ENCODE measurements at regions not wholly inside any gene's neighbourhood (a gene's known extent, or its start where the extent isn't known, plus 50 kb on each side); places are given as distances from the start of the nearest gene placed in this dataset.

GRCh38 chr2:147030966-147031720, 813.7 kb upstream of the ACVR2A start:
- Histone ChIP-seq H3K36me3 (replicated peaks) (no peaks in the 10 kb centered on the region), H3K4me3 (ENCODE audit: low read depth, low read length) (no peak overlapping the region), H3K27me3 (replicated peaks) (no peaks in the 10 kb centered on the region), H3K27ac (peak overlapping the region; percentile 73)
- in situ Hi-C loops (cut with HindIII; ENCODE audit: low pct_ligation_motif_present, low sequenced_read_pairs): no loop called here
- TF ChIP-seq, protein P1, sequence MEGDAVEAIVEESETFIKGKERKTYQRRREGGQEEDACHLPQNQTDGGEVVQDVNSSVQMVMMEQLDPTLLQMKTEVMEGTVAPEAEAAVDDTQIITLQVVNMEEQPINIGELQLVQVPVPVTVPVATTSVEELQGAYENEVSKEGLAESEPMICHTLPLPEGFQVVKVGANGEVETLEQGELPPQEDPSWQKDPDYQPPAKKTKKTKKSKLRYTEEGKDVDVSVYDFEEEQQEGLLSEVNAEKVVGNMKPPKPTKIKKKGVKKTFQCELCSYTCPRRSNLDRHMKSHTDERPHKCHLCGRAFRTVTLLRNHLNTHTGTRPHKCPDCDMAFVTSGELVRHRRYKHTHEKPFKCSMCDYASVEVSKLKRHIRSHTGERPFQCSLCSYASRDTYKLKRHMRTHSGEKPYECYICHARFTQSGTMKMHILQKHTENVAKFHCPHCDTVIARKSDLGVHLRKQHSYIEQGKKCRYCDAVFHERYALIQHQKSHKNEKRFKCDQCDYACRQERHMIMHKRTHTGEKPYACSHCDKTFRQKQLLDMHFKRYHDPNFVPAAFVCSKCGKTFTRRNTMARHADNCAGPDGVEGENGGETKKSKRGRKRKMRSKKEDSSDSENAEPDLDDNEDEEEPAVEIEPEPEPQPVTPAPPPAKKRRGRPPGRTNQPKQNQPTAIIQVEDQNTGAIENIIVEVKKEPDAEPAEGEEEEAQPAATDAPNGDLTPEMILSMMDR (IDR thresholded peaks at IDR 0.05; ENCODE audit: low read depth, low read length, missing control alignments): no peak
- DNase-seq: peak; percentile 66

GRCh38 chr2:147027436-147027835, 817.4 kb upstream of the ACVR2A start:
- DNase-seq: no peak
- Histone ChIP-seq H3K27me3 (replicated peaks) (no peaks in the 10 kb centered on the region), H3K4me3 (ENCODE audit: low read depth, low read length) (no peak overlapping the region), H3K27ac (peak overlapping the region; percentile 80), H3K36me3 (replicated peaks) (no peaks in the 10 kb centered on the region)
- in situ Hi-C loops (cut with HindIII; ENCODE audit: low pct_ligation_motif_present, low sequenced_read_pairs): no loop called here
- TF ChIP-seq, protein P1 (IDR thresholded peaks at IDR 0.05; ENCODE audit: low read depth, low read length, missing control alignments): no peak

DNA sequence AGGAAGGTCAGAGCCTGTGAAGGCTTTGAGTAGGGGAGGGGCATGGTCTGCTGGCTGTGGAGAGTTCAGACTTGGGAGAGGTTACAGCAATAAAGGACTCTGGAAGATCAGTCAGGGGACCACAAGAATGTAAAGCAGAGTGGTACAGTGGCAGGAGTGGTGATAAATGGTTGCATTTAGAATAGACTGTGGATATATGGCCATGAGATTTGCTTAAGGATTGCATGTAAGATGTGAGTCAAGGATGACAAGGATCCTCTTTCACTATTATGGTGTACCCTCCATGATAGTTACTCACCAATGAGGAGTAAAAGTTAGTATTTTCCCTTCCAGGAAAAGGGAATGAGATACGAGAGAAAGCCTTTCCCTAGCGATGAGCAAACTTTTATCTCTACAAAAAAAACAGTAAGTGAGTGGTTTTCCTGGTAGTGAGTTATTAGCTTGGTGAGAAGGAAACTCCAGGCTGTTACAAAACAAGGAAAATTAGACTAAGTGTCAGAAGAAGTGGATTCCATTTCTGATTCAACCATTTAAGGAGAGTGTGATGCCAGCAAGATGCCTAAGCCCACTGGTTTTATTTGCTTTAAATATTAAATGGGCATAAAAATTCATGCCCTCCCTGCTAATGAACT, 818.0 kb upstream of the ACVR2A start:
- Histone ChIP-seq H3K4me3 (ENCODE audit: low read depth, low read length) (no peak overlapping the region), H3K36me3 (replicated peaks) (no peaks in the 10 kb centered on the region), H3K27ac (peak overlapping the region; percentile 80), H3K27me3 (replicated peaks) (no peaks in the 10 kb centered on the region)
- peak; percentile 67 for DNase-seq
- in situ Hi-C loops (cut with HindIII; ENCODE audit: low pct_ligation_motif_present, low sequenced_read_pairs): no loop called here
- TF ChIP-seq, protein P1 (IDR thresholded peaks at IDR 0.05; ENCODE audit: low read depth, low read length, missing control alignments): no peak

DNA sequence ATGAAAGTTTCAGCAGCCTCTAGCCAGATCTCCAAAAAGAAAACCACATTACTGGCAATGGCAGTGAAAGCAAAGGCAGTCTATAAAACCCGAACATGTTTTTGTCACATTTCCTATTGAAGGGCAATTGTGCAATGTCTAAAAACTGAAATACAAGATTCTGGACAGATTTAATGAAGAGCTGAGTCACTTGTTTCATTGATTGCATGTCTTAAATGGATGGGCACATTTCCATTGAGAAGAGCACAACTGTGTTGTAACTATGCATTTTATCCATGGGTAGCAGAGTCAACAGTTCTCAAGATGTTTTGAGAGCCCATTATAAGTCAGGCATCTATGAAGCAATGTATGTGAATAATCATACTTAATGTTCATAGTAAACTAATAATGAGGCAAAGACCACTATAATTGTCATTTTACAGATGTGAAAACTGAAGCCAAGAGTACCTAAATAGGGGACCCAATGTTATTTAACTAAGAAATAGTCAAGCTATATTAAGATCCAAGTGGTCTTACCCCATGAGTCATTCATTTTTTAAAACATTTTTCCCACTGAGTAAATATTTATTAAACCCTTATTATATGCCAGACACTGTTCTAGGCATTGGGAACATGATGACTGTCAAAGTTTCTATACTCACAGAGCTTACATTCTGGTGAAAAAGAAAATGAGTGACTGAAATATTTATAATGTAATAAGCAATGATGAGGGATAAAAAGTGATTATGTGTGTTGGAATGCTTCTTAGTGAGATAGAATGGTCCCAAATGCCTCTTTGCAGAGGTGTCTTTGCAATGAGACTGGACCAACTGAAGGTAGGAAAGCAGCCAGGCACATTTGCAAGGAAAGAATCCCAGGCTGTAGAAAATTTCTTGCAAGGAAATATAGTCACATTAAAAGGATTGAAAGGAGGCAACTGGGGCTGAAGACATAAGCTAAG, 818.9 kb upstream of the ACVR2A start:
- no peak for DNase-seq
- H3K27ac ChIP-seq: peak overlapping the region; percentile 80

GRCh38 chr2:147019311-147019710, 825.5 kb upstream of the ACVR2A start:
- Histone ChIP-seq H3K27ac (no peak overlapping the region), H3K4me3 (ENCODE audit: low read depth, low read length) (no peak overlapping the region), H3K27me3 (replicated peaks) (no peaks in the 10 kb centered on the region), H3K36me3 (replicated peaks) (no peaks in the 10 kb centered on the region)
- DNase-seq: no peak
- in situ Hi-C loops (cut with HindIII; ENCODE audit: low pct_ligation_motif_present, low sequenced_read_pairs): no loop called here
- TF ChIP-seq, protein P1 (IDR thresholded peaks at IDR 0.05; ENCODE audit: low read depth, low read length, missing control alignments): no peak

More for the DNA sequence above, 818.9 kb upstream of the ACVR2A start:
- in situ Hi-C loops (cut with HindIII; ENCODE audit: low pct_ligation_motif_present, low sequenced_read_pairs): no loop called here
- TF ChIP-seq, protein P1 (IDR thresholded peaks at IDR 0.05; ENCODE audit: low read depth, low read length, missing control alignments): no peak
- no peak overlapping the region for H3K4me3 ChIP-seq (ENCODE audit: low read depth, low read length)
- H3K36me3 ChIP-seq (replicated peaks): no peaks in the 10 kb centered on the region
- no peaks in the 10 kb centered on the region for H3K27me3 ChIP-seq (replicated peaks)
